ENCODE measurements at regions not wholly inside any gene's neighbourhood (a gene's known extent, or its start where the extent isn't known, plus 50 kb on each side); places are given as distances from the start of the nearest gene placed in this dataset.

GRCh38 chr1:220410611-220411010 lies 117.3 kb upstream of the MARK1 start (continued):
- TF ChIP-seq PRDM15 (CRISPR knock-in tag; IDR thresholded peaks at IDR 0.05) (no peak), MEF2B (IDR thresholded peaks at IDR 0.05; ENCODE audit: partially characterized antibody, poor library complexity, severe bottlenecking) (no peak), ZNF384 (IDR thresholded peaks at IDR 0.05; ENCODE audit: borderline replicate concordance, low read depth, low read length) (no peak), ZBTB40 (IDR thresholded peaks at IDR 0.05; ENCODE audit: borderline replicate concordance) (no peak), ATF7 (IDR thresholded peaks at IDR 0.05; ENCODE audit: low read depth) (no peak)
